ENCODE measurements at regions not wholly inside any gene's neighbourhood (a gene's known extent, or its start where the extent isn't known, plus 50 kb on each side); places are given as distances from the start of the nearest gene placed in this dataset.

DNA sequence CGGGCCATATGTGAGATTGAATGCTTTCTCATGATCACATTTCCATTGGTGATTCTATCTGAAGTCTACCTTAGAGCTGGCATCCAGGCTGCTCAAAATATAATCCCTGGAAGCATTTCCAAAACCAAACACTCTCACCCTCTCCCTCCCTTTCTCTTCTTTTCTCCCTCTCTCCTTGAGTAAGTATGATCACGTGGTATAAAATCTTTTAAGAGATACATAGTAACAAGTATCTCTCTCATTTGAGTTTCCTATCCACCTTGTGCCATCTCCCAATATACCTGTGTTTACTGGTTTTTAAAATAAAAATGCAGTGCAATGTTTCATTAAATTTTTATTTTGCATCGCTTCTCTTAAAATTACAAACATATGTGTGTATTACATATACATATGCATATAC lies 350.9 kb upstream of the KCNH8 start:
- 84% methylated on average over 3 of the region's 3 CpGs for WGBS, 2 donors
- DNase-seq (ENCODE audit: low spot score in 2 of 2): no peak
- H3K4me3 ChIP-seq: no peak overlapping the region
- H3K36me3 ChIP-seq: no peaks in the 10 kb centered on the region
- H3K27ac ChIP-seq: no peak overlapping the region
- TF ChIP-seq, protein P1, sequence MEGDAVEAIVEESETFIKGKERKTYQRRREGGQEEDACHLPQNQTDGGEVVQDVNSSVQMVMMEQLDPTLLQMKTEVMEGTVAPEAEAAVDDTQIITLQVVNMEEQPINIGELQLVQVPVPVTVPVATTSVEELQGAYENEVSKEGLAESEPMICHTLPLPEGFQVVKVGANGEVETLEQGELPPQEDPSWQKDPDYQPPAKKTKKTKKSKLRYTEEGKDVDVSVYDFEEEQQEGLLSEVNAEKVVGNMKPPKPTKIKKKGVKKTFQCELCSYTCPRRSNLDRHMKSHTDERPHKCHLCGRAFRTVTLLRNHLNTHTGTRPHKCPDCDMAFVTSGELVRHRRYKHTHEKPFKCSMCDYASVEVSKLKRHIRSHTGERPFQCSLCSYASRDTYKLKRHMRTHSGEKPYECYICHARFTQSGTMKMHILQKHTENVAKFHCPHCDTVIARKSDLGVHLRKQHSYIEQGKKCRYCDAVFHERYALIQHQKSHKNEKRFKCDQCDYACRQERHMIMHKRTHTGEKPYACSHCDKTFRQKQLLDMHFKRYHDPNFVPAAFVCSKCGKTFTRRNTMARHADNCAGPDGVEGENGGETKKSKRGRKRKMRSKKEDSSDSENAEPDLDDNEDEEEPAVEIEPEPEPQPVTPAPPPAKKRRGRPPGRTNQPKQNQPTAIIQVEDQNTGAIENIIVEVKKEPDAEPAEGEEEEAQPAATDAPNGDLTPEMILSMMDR (IDR thresholded peaks at IDR 0.05): no peak
- TF ChIP-seq EP300 (IDR thresholded peaks at IDR 0.05) (no peak), POLR2A (IDR thresholded peaks at IDR 0.05) (no peak)
- no peaks in the 10 kb centered on the region for H3K27me3 ChIP-seq
- no peaks in the 10 kb centered on the region for H3K4me1 ChIP-seq
- H3K9me3 ChIP-seq: no peaks in the 10 kb centered on the region

DNA sequence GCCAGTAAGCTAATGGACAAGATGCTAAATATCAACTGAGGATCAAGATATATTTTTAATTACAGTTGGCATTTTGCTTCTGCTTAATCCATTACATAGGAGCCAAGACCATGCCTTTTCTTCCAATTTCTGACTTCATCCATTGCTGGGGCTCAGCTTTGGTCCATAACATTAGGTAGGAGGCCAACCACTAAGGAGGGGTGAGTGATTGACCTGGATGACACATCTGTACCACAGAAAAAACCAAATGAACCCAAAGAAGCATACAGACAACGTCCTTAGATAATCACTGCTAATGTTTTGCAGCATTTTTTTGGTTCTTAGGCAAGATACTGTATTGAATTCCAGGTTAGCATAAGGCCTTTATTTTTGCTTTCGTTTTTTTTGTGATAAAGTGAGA lies 353.2 kb upstream of the KCNH8 start:
- no peaks in the 10 kb centered on the region for H3K4me1 ChIP-seq

DNA sequence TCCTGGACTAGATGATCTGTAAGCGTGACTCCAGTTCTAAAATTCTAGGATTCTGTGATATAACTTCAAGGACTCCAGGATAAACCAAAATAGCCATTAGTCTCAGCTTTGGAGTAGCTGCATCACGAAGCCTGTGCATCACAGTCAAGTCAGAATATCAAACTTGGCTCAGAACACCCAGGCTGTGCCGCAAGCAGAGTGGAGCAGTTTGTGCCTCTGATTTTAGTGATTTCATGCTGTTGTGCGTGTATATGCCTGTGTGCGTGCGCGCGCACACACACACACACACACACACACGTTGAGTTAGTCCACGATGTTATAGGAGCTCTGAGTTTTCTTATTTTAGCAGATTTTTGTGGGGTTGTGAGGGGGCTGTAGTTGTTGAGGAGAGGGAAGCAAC lies 356.6 kb upstream of the KCNH8 start:
- TF ChIP-seq EP300 (IDR thresholded peaks at IDR 0.05) (no peak), POLR2A (IDR thresholded peaks at IDR 0.05) (no peak)
- TF ChIP-seq, protein P1 (IDR thresholded peaks at IDR 0.05): no peak
- Histone ChIP-seq H3K36me3 (no peaks in the 10 kb centered on the region), H3K27me3 (no peaks in the 10 kb centered on the region), H3K4me3 (no peak overlapping the region), H3K4me1 (no peaks in the 10 kb centered on the region), H3K27ac (no peak overlapping the region), H3K9me3 (no peaks in the 10 kb centered on the region)
- no peak for DNase-seq (ENCODE audit: low spot score in 2 of 2)
- 85 to 94% methylated on average over 10 of the region's 10 CpGs for WGBS, 2 donors

More for the DNA sequence above, 353.2 kb upstream of the KCNH8 start:
- H3K9me3 ChIP-seq: no peaks in the 10 kb centered on the region
- no peaks in the 10 kb centered on the region for H3K27me3 ChIP-seq
- TF ChIP-seq EP300 (IDR thresholded peaks at IDR 0.05): no peak
- TF ChIP-seq, protein P1 (IDR thresholded peaks at IDR 0.05): no peak
- TF ChIP-seq POLR2A (IDR thresholded peaks at IDR 0.05): no peak
- H3K4me3 ChIP-seq: no peak overlapping the region
- H3K27ac ChIP-seq: no peak overlapping the region
- DNase-seq (ENCODE audit: low spot score in 2 of 2): no peak
- 56 to 60% methylated on average over 2 of the region's 2 CpGs for WGBS, 2 donors
- H3K36me3 ChIP-seq: no peaks in the 10 kb centered on the region

DNA sequence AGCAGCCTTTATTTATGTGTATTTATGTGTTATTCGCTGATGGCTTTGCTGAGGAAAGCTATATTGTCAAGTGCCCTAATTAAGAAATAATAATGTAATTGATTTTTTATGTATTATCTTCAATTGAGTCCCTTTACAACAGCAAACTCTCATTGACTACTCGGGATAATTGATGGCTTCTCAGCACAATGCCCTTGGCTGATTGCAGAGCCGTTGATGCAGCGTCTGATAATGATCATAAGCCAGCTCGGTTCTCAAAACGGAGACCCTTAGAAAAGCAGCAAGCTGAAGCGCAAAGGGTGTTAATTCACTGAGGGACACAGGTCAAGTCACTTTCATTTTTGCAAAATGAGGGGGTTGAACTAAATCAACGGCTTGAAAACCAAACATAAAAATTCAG lies 357.1 kb upstream of the KCNH8 start:
- DNase-seq (ENCODE audit: low spot score in 2 of 2): no peak
- Histone ChIP-seq H3K9me3 (no peaks in the 10 kb centered on the region), H3K36me3 (no peaks in the 10 kb centered on the region), H3K27me3 (no peaks in the 10 kb centered on the region), H3K4me1 (no peaks in the 10 kb centered on the region), H3K27ac (no peak overlapping the region), H3K4me3 (no peak overlapping the region)
- TF ChIP-seq, protein P1 (IDR thresholded peaks at IDR 0.05): no peak
- WGBS, 2 donors: 39 to 50% methylated on average over 8 of the region's 8 CpGs

DNA sequence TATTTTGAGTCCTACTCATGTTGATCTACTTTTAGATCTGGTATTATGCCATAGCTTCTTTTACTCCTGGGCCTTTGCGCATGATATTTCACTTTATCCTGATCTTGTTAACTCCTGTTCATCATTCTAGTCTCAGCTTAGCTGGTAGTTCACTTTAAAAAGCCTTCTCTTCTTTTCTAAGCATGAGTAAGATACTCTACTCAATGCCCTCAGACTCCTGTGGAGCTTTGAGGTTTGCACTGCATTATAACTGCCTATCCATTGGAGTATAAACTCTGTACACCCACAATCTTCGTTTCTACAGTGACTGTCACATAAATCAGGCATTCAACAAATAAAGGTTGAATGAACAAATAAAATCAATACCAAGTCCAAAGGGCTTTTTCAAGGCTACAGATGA lies 357.9 kb upstream of the KCNH8 start:
- WGBS, 2 donors: 74 to 82% methylated on average over 2 of the region's 2 CpGs
- DNase-seq (ENCODE audit: low spot score in 2 of 2): no peak

More for the DNA sequence above, 357.9 kb upstream of the KCNH8 start:
- Histone ChIP-seq H3K27ac (no peak overlapping the region), H3K27me3 (no peaks in the 10 kb centered on the region), H3K4me3 (no peak overlapping the region), H3K9me3 (no peaks in the 10 kb centered on the region), H3K36me3 (no peaks in the 10 kb centered on the region), H3K4me1 (no peaks in the 10 kb centered on the region)
- no peak for TF ChIP-seq POLR2A (IDR thresholded peaks at IDR 0.05)
- TF ChIP-seq, protein P1 (IDR thresholded peaks at IDR 0.05): no peak
- TF ChIP-seq EP300 (IDR thresholded peaks at IDR 0.05): no peak
